ENCODE measurements at regions not wholly inside any gene's neighbourhood (a gene's known extent, or its start where the extent isn't known, plus 50 kb on each side); places are given as distances from the start of the nearest gene placed in this dataset.

GRCh38 chr12:19010726-19011125 lies 118.8 kb upstream of the PLEKHA5 start:
- no peak for TF ChIP-seq SPI1 (IDR thresholded peaks at IDR 0.05; ENCODE audit: borderline replicate concordance, low read depth)
- TF ChIP-seq POLR2AphosphoS5 (IDR thresholded peaks at IDR 0.05; ENCODE audit: low read depth): no peak
- TF ChIP-seq GABPA (IDR thresholded peaks at IDR 0.05; ENCODE audit: low read depth): no peak
- TF ChIP-seq CTCF (IDR thresholded peaks at IDR 0.05; ENCODE audit: insufficient read depth, low read length): no peak
- TF ChIP-seq REST (IDR thresholded peaks at IDR 0.05; ENCODE audit: insufficient replicate concordance, low read depth): no peak
- H3K27ac ChIP-seq (replicated peaks): no peak overlapping the region
- H3K27me3 ChIP-seq (ENCODE audit: insufficient read depth, poor library complexity, severe bottlenecking): no peaks in the 10 kb centered on the region
- H3K4me3 ChIP-seq (replicated peaks; ENCODE audit: insufficient read depth, low read length): no peak overlapping the region
- no peak for DNase-seq (ENCODE audit: low read depth in 1 of 2, low spot score in 1 of 2)

- TF ChIP-seq REST (IDR thresholded peaks at IDR 0.05; ENCODE audit: insufficient replicate concordance, low read depth) (no peak), GABPA (IDR thresholded peaks at IDR 0.05; ENCODE audit: low read depth) (no peak), CTCF (IDR thresholded peaks at IDR 0.05; ENCODE audit: insufficient read depth, low read length) (no peak), SPI1 (IDR thresholded peaks at IDR 0.05; ENCODE audit: borderline replicate concordance, low read depth) (no peak)
Measured at GRCh38 chr12:19012965-19013364, 116.6 kb upstream of the PLEKHA5 start.

GRCh38 chr12:19014240-19014639 lies 115.3 kb upstream of the PLEKHA5 start:
- H3K4me3 ChIP-seq (replicated peaks; ENCODE audit: insufficient read depth, low read length): no peak overlapping the region
- TF ChIP-seq CTCF (IDR thresholded peaks at IDR 0.05; ENCODE audit: insufficient read depth, low read length) (no peak), POLR2AphosphoS5 (IDR thresholded peaks at IDR 0.05; ENCODE audit: low read depth) (no peak), REST (IDR thresholded peaks at IDR 0.05; ENCODE audit: insufficient replicate concordance, low read depth) (no peak), GABPA (IDR thresholded peaks at IDR 0.05; ENCODE audit: low read depth) (no peak), SPI1 (IDR thresholded peaks at IDR 0.05; ENCODE audit: borderline replicate concordance, low read depth) (no peak)
- no peak for DNase-seq (ENCODE audit: low read depth in 1 of 2, low spot score in 1 of 2)
- H3K27ac ChIP-seq (replicated peaks): no peak overlapping the region
- no peaks in the 10 kb centered on the region for H3K27me3 ChIP-seq (ENCODE audit: insufficient read depth, poor library complexity, severe bottlenecking)

More at GRCh38 chr12:19012965-19013364, 116.6 kb upstream of the PLEKHA5 start:
- H3K4me3 ChIP-seq (replicated peaks; ENCODE audit: insufficient read depth, low read length): no peak overlapping the region
- H3K27ac ChIP-seq (replicated peaks): no peak overlapping the region
- DNase-seq (ENCODE audit: low read depth in 1 of 2, low spot score in 1 of 2): no peak
- no peaks in the 10 kb centered on the region for H3K27me3 ChIP-seq (ENCODE audit: insufficient read depth, poor library complexity, severe bottlenecking)

All from HL-60 (cell line).